HAP-1 (cell line): ENCODE measurements at regions not wholly inside any gene's neighbourhood (a gene's known extent, or its start where the extent isn't known, plus 50 kb on each side); places are given as distances from the start of the nearest gene placed in this dataset.

Experiments
- DNase-seq, 2 experiments: peaks; one replicate each; pipeline ENCODE4 v3.0.0-alpha.2; 2016 to 2020; ENCODE audit warnings: low spot score in 2 of 2
- H3K27me3 ChIP-seq: fragments of 250-450 bp; sonication (Bioruptor Pico); 2 replicates; pipeline ENCODE4 v1.5.1; 2020; ENCODE audit warnings: low read depth, mild to moderate bottlenecking, moderate library complexity
- H3K36me3 ChIP-seq: fragments of 250-450 bp; sonication (Bioruptor Pico); replicated peaks from 2 replicates; pipeline ENCODE4 v1.5.1; 2020; ENCODE audit warnings: mild to moderate bottlenecking
- H3K4me1 ChIP-seq: fragments of 250-450 bp; sonication (Bioruptor Pico); 2 replicates; pipeline ENCODE4 v1.5.1; 2020; ENCODE audit warnings: mild to moderate bottlenecking
- H3K4me3 ChIP-seq: fragments of 250-450 bp; sonication (Bioruptor Pico); 2 replicates; pipeline ENCODE4 v1.5.1; 2020; ENCODE audit warnings: mild to moderate bottlenecking, moderate library complexity
- H3K9me3 ChIP-seq: fragments of 250-450 bp; sonication (Bioruptor Pico); 2 replicates; pipeline ENCODE4 v1.5.1; 2020; ENCODE audit warnings: mild to moderate bottlenecking, moderate library complexity
- in situ Hi-C: fragments of 300-500 bp; cut with MboI; formaldehyde crosslinking; loops from 3 replicates; pipeline ENCODE4 v1.14.3; 2020; ENCODE audit warnings: low sequenced_read_pairs, inconsistent platforms, mixed read lengths

GRCh38 chr4:162920649-162921048 lies 246.0 kb downstream of the NAF1 start:
- Histone ChIP-seq H3K36me3 (no peaks in the 10 kb centered on the region), H3K9me3 (no peaks in the 10 kb centered on the region), H3K27me3 (peaks cover 9% of the 10 kb centered on the region; the same call in 1 of the 2 replicates), H3K4me3 (no peak overlapping the region), H3K4me1 (peaks cover 3% of the 10 kb centered on the region)
- in situ Hi-C loops = no loop called here
- peak in 1 of 2 experiments; percentile 57 for DNase-seq

GRCh38 chr4:162912482-162912881 lies 254.2 kb downstream of the NAF1 start:
- DNase-seq = no peak
- in situ Hi-C loops = no loop called here
- Histone ChIP-seq H3K4me3 (no peak overlapping the region), H3K27me3 (no peaks in the 10 kb centered on the region), H3K4me1 (no peaks in the 10 kb centered on the region), H3K36me3 (no peaks in the 10 kb centered on the region), H3K9me3 (no peaks in the 10 kb centered on the region)

GRCh38 chr4:162911349-162911748 lies 255.3 kb downstream of the NAF1 start:
- DNase-seq = no peak
- H3K4me3 ChIP-seq = no peak overlapping the region
- no peaks in the 10 kb centered on the region for H3K9me3 ChIP-seq
- in situ Hi-C loops = no loop called here
- no peaks in the 10 kb centered on the region for H3K4me1 ChIP-seq
- H3K36me3 ChIP-seq = no peaks in the 10 kb centered on the region
- no peaks in the 10 kb centered on the region for H3K27me3 ChIP-seq

- no peak for DNase-seq
- no peaks in the 10 kb centered on the region for H3K27me3 ChIP-seq
- no peaks in the 10 kb centered on the region for H3K9me3 ChIP-seq
- no peaks in the 10 kb centered on the region for H3K36me3 ChIP-seq
- H3K4me3 ChIP-seq = no peak overlapping the region
- in situ Hi-C loops = no loop called here
- H3K4me1 ChIP-seq = no peaks in the 10 kb centered on the region
Observed at GRCh38 chr4:162909952-162910351, 256.7 kb downstream of the NAF1 start.

- DNase-seq = no peak
- Histone ChIP-seq H3K4me3 (no peak overlapping the region), H3K36me3 (no peaks in the 10 kb centered on the region), H3K27me3 (no peaks in the 10 kb centered on the region), H3K4me1 (peaks cover 12% of the 10 kb centered on the region), H3K9me3 (no peaks in the 10 kb centered on the region)
- in situ Hi-C loops = no loop called here
Observed at GRCh38 chr4:162894387-162894786, 272.3 kb downstream of the NAF1 start.

- in situ Hi-C loops = no loop called here
- DNase-seq = no peak
- Histone ChIP-seq H3K4me1 (peaks cover 12% of the 10 kb centered on the region), H3K4me3 (no peak overlapping the region), H3K27me3 (no peaks in the 10 kb centered on the region), H3K36me3 (no peaks in the 10 kb centered on the region), H3K9me3 (no peaks in the 10 kb centered on the region)
Observed at GRCh38 chr4:162891788-162892707, 274.6 kb downstream of the NAF1 start.

- no peaks in the 10 kb centered on the region for H3K36me3 ChIP-seq
- in situ Hi-C loops = no loop called here
- DNase-seq = no peak
Observed at GRCh38 chr4:162878096-162878495, 288.6 kb downstream of the NAF1 start.

GRCh38 chr4:162874748-162875147 lies 291.9 kb downstream of the NAF1 start:
- H3K4me3 ChIP-seq = no peak overlapping the region
- H3K27me3 ChIP-seq = no peaks in the 10 kb centered on the region
- no peak for DNase-seq
- H3K4me1 ChIP-seq = no peaks in the 10 kb centered on the region
- in situ Hi-C loops = no loop called here
- no peaks in the 10 kb centered on the region for H3K36me3 ChIP-seq
- no peaks in the 10 kb centered on the region for H3K9me3 ChIP-seq

More at GRCh38 chr4:162878096-162878495, 288.6 kb downstream of the NAF1 start:
- Histone ChIP-seq H3K4me3 (no peak overlapping the region), H3K9me3 (no peaks in the 10 kb centered on the region), H3K4me1 (no peaks in the 10 kb centered on the region), H3K27me3 (no peaks in the 10 kb centered on the region)

- H3K4me1 ChIP-seq = no peaks in the 10 kb centered on the region; the same call in 1 of the 2 replicates
- no peaks in the 10 kb centered on the region for H3K27me3 ChIP-seq
- no peak overlapping the region for H3K4me3 ChIP-seq
- no peak for DNase-seq
- no peaks in the 10 kb centered on the region for H3K36me3 ChIP-seq
- in situ Hi-C loops = no loop called here
- no peaks in the 10 kb centered on the region for H3K9me3 ChIP-seq
Observed at GRCh38 chr4:162871990-162872389, 294.7 kb downstream of the NAF1 start.

- no peaks in the 10 kb centered on the region for H3K27me3 ChIP-seq
- H3K4me3 ChIP-seq = no peak overlapping the region
- no peak for DNase-seq
- no peaks in the 10 kb centered on the region; the same call in 1 of the 2 replicates for H3K4me1 ChIP-seq
- no peaks in the 10 kb centered on the region for H3K36me3 ChIP-seq
- no peaks in the 10 kb centered on the region for H3K9me3 ChIP-seq
- in situ Hi-C loops = no loop called here
Observed at GRCh38 chr4:162869157-162869556, 297.5 kb downstream of the NAF1 start.

- in situ Hi-C loops = no loop called here
- Histone ChIP-seq H3K9me3 (no peaks in the 10 kb centered on the region), H3K36me3 (no peaks in the 10 kb centered on the region)
Observed at GRCh38 chr4:162866565-162866964, 300.1 kb downstream of the NAF1 start.

GRCh38 chr4:162865102-162865501 lies 301.6 kb downstream of the NAF1 start:
- no peaks in the 10 kb centered on the region for H3K9me3 ChIP-seq
- H3K4me3 ChIP-seq = no peak overlapping the region
- peak in 1 of 2 experiments; percentile 35 for DNase-seq
- in situ Hi-C loops = no loop called here
- H3K36me3 ChIP-seq = no peaks in the 10 kb centered on the region
- H3K4me1 ChIP-seq = no peaks in the 10 kb centered on the region; the same call in 1 of the 2 replicates
- H3K27me3 ChIP-seq = no peaks in the 10 kb centered on the region

More at GRCh38 chr4:162866565-162866964, 300.1 kb downstream of the NAF1 start:
- DNase-seq = no peak
- no peaks in the 10 kb centered on the region; the same call in 1 of the 2 replicates for H3K4me1 ChIP-seq
- H3K4me3 ChIP-seq = no peak overlapping the region
- no peaks in the 10 kb centered on the region for H3K27me3 ChIP-seq

- Histone ChIP-seq H3K4me1 (no peaks in the 10 kb centered on the region), H3K4me3 (no peak overlapping the region), H3K36me3 (no peaks in the 10 kb centered on the region), H3K27me3 (no peaks in the 10 kb centered on the region), H3K9me3 (no peaks in the 10 kb centered on the region)
- DNase-seq = no peak
- in situ Hi-C loops = no loop called here
Observed at GRCh38 chr4:162853788-162854187, 312.9 kb downstream of the NAF1 start.

GRCh38 chr4:162852642-162853041 lies 314.0 kb downstream of the NAF1 start:
- Histone ChIP-seq H3K36me3 (no peaks in the 10 kb centered on the region), H3K4me3 (no peak overlapping the region), H3K4me1 (no peaks in the 10 kb centered on the region), H3K9me3 (no peaks in the 10 kb centered on the region), H3K27me3 (no peaks in the 10 kb centered on the region)
- in situ Hi-C loops = no loop called here
- DNase-seq = no peak
